MM.1S (cell line): ENCODE measurements at regions not wholly inside any gene's neighbourhood (a gene's known extent, or its start where the extent isn't known, plus 50 kb on each side); places are given as distances from the start of the nearest gene placed in this dataset.

ENCODE experiments used
- EZH2 ChIP-seq: fragments of 300-600 bp; sonication (generic); optimal IDR thresholded peaks from 2 replicates; pipeline ENCODE3; 2017; ENCODE audit warnings: low read depth, mild to moderate bottlenecking, antibody characterized with exemption, low read length, mixed read lengths
- EZH2phosphoT487 ChIP-seq: fragments of 300-600 bp; sonication (generic); IDR thresholded peaks from 2 replicates; pipeline ENCODE4 v1.6.1; 2018; ENCODE audit warnings: antibody characterized with exemption, low read length
- TF ChIP-seq, protein P1 (sequence below): fragments of 300-600 bp; sonication (generic); IDR thresholded peaks from 2 replicates; pipeline ENCODE4 v1.5.1; 2016; ENCODE audit warnings: antibody characterized with exemption, low read length, mixed read lengths

DNA sequence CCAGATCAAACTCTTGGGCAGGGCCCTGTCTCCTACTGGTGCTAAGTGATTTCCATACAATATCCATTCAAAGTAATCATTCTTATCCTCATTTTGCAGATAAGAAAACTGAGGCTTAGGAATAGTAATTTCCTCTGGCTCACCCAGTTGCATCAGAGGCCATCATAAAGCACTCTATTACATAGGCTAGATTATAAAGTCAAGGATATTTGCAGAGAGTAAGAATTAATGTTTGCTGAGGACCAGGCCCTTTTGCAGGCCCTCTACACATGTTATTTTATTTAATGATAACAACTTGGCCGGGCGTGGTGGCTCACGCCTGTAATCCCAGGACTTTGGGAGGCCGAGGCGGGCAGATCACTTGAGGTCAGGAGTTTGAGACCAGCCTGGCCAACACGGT is 316.8 kb downstream of the ZNF674 start:
- TF ChIP-seq EZH2phosphoT487, result no peak
- TF ChIP-seq, protein P1, sequence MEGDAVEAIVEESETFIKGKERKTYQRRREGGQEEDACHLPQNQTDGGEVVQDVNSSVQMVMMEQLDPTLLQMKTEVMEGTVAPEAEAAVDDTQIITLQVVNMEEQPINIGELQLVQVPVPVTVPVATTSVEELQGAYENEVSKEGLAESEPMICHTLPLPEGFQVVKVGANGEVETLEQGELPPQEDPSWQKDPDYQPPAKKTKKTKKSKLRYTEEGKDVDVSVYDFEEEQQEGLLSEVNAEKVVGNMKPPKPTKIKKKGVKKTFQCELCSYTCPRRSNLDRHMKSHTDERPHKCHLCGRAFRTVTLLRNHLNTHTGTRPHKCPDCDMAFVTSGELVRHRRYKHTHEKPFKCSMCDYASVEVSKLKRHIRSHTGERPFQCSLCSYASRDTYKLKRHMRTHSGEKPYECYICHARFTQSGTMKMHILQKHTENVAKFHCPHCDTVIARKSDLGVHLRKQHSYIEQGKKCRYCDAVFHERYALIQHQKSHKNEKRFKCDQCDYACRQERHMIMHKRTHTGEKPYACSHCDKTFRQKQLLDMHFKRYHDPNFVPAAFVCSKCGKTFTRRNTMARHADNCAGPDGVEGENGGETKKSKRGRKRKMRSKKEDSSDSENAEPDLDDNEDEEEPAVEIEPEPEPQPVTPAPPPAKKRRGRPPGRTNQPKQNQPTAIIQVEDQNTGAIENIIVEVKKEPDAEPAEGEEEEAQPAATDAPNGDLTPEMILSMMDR, result no peak
- TF ChIP-seq EZH2, result no peak
